OCI-LY1 (cell line): ENCODE measurements at regions not wholly inside any gene's neighbourhood (a gene's known extent, or its start where the extent isn't known, plus 50 kb on each side); places are given as distances from the start of the nearest gene placed in this dataset.

Experiments used
- H2AFZ ChIP-seq: fragments of 200-600 bp; sonication (generic), shearing (Covaris generic); 2 replicates; pipeline ENCODE4 v1.6.0; 2014; ENCODE audit warnings: antibody characterized with exemption, mild to moderate bottlenecking, low read length
- H3F3A ChIP-seq: fragments of 200-600 bp; sonication (generic), shearing (Covaris generic); 2 replicates; pipeline ENCODE4 v1.6.0; 2014; ENCODE audit warnings: mild to moderate bottlenecking, antibody characterized with exemption, low read length, moderate library complexity; ENCODE audit not compliant: insufficient read depth
- H3K27ac ChIP-seq: fragments of 200-600 bp; sonication (generic); 2 replicates; pipeline ENCODE4 v1.5.1; 2014; ENCODE audit warnings: low read length, mixed run types, mild to moderate bottlenecking, low read depth; ENCODE audit not compliant: poor library complexity, severe bottlenecking
- H3K27me3 ChIP-seq: fragments of 200-600 bp; sonication (generic); 2 replicates; pipeline ENCODE4 v1.6.0; 2014; ENCODE audit warnings: antibody characterized with exemption, mild to moderate bottlenecking, low read length, moderate library complexity; ENCODE audit not compliant: insufficient read depth
- H3K36me3 ChIP-seq: fragments of 200-600 bp; sonication (generic); 2 replicates; pipeline ENCODE4 v1.6.1; 2014; ENCODE audit warnings: mild to moderate bottlenecking, antibody characterized with exemption, low read length, moderate library complexity, mixed read lengths; ENCODE audit not compliant: insufficient read depth
- H3K4me1 ChIP-seq: fragments of 200-600 bp; sonication (generic); 2 replicates; pipeline ENCODE4 v1.5.1; 2014; ENCODE audit warnings: mild to moderate bottlenecking, low read length, moderate library complexity; ENCODE audit not compliant: insufficient read depth, severe bottlenecking
- H3K4me2 ChIP-seq: fragments of 200-600 bp; sonication (generic), shearing (Covaris generic); 2 replicates; pipeline ENCODE4 v1.6.1; 2014; ENCODE audit warnings: low read length
- H3K4me3 ChIP-seq: fragments of 200-600 bp; sonication (generic); 2 replicates; pipeline ENCODE4 v1.5.1; 2014; ENCODE audit warnings: low read length, low read depth, mild to moderate bottlenecking, mixed read lengths; ENCODE audit not compliant: poor library complexity, severe bottlenecking
- H3K79me2 ChIP-seq: fragments of 200-600 bp; shearing (Covaris generic); 2 replicates; pipeline ENCODE4 v1.6.1; 2016; ENCODE audit warnings: mixed run types, low read length, mixed read lengths; ENCODE audit not compliant: insufficient read depth
- H3K9ac ChIP-seq: fragments of 200-600 bp; sonication (generic), shearing (Covaris generic); 2 replicates; pipeline ENCODE4 v1.6.1; 2014; ENCODE audit warnings: mild to moderate bottlenecking, low read length, mixed read lengths
- H3K9me2 ChIP-seq: fragments of 200-600 bp; sonication (generic), shearing (Covaris generic); 2 replicates; pipeline ENCODE4 v1.6.1; 2014; ENCODE audit warnings: low read depth, mild to moderate bottlenecking, low read length, mixed read lengths
- H3K9me3 ChIP-seq: fragments of 200-600 bp; shearing (Covaris generic); 2 replicates; pipeline ENCODE4 v1.6.1; 2014; ENCODE audit warnings: low read length, mixed read lengths
- H4K20me1 ChIP-seq: fragments of 200-600 bp; sonication (generic), shearing (Covaris generic); 2 replicates; pipeline ENCODE4 v1.6.0; 2016; ENCODE audit warnings: mild to moderate bottlenecking, low read length; ENCODE audit not compliant: insufficient read depth
- CTCF ChIP-seq: fragments of 200-600 bp; sonication (generic), shearing (Covaris generic); IDR thresholded peaks from 2 replicates; pipeline ENCODE4 v1.5.1; 2017; ENCODE audit warnings: mild to moderate bottlenecking, antibody characterized with exemption, low read length, moderate library complexity, mixed read lengths
- EZH2 ChIP-seq: fragments of 200-600 bp; sonication (generic), shearing (Covaris generic); IDR thresholded peaks from 2 replicates; pipeline ENCODE4 v1.8.0; 2017; ENCODE audit warnings: borderline replicate concordance, mixed run types, mild to moderate bottlenecking, antibody characterized with exemption, low read length, moderate library complexity, mixed read lengths

DNA sequence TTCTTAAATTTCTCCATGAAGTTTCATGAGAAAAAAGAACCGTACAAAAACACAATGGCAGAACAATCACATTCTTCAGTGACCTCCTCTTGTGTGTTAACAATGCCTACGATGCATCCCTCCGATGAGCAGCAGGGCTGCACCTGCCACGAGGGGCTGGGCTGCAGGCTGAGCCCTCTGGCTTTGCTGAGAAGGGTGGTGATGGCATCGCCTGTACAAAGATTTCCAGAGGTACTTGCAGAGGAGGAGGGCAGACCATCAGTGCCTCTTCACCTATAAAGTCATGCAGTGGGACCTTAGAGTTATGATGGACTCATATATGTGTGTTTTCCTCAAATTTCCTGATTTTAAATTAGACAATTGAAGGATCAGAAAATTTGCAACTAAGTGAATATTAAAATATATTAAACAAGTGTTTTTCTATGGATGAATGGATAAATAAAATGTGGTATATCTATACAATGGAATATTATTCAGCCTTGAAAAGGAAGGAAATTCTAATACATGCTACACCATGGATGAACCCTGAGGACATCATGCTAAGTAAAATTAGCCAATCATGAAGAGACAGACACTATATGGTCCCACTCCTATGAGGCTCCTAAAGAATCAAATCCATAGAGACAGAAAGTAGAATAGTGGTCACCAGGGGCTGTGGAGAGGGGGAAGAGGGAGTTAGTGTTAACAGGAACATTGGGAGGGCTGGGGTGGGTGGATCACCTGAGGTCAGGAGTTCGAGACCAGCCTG lies 489.3 kb downstream of the SIPA1L2 start:
- Histone ChIP-seq H3K9me3 (no peaks in the 10 kb centered on the region), H4K20me1 (no peaks in the 10 kb centered on the region), H3F3A (no peaks in the 10 kb centered on the region), H2AFZ (no peak overlapping the region), H3K79me2 (no peaks in the 10 kb centered on the region), H3K4me3 (no peak overlapping the region), H3K9me2 (no peaks in the 10 kb centered on the region), H3K4me2 (no peak overlapping the region), H3K27ac (no peak overlapping the region), H3K4me1 (no peaks in the 10 kb centered on the region), H3K36me3 (no peaks in the 10 kb centered on the region), H3K9ac (no peak overlapping the region), H3K27me3 (no peaks in the 10 kb centered on the region)
- TF ChIP-seq EZH2 (no peak), CTCF (no peak)

GRCh38 chr1:232139444-232139843 lies 490.5 kb downstream of the SIPA1L2 start:
- Histone ChIP-seq H3K4me2 (no peak overlapping the region), H3K27me3 (no peaks in the 10 kb centered on the region), H3K36me3 (no peaks in the 10 kb centered on the region), H3K9me2 (no peaks in the 10 kb centered on the region), H4K20me1 (no peaks in the 10 kb centered on the region), H3K9me3 (no peaks in the 10 kb centered on the region), H3K4me1 (no peaks in the 10 kb centered on the region), H3F3A (no peaks in the 10 kb centered on the region), H3K9ac (no peak overlapping the region), H3K79me2 (no peaks in the 10 kb centered on the region), H3K4me3 (no peak overlapping the region), H2AFZ (no peak overlapping the region), H3K27ac (no peak overlapping the region)
- TF ChIP-seq CTCF (no peak), EZH2 (no peak)

- H3K4me1 ChIP-seq = no peaks in the 10 kb centered on the region
- H4K20me1 ChIP-seq = no peaks in the 10 kb centered on the region
- no peak overlapping the region for H2AFZ ChIP-seq
- no peaks in the 10 kb centered on the region for H3F3A ChIP-seq
- H3K9ac ChIP-seq = no peak overlapping the region
- no peaks in the 10 kb centered on the region for H3K27me3 ChIP-seq
- no peak overlapping the region for H3K27ac ChIP-seq
- no peaks in the 10 kb centered on the region for H3K9me2 ChIP-seq
- H3K4me2 ChIP-seq = no peak overlapping the region
- no peaks in the 10 kb centered on the region for H3K9me3 ChIP-seq
- no peak overlapping the region for H3K4me3 ChIP-seq
- no peaks in the 10 kb centered on the region for H3K36me3 ChIP-seq
- no peak for TF ChIP-seq EZH2
- no peak for TF ChIP-seq CTCF
- no peaks in the 10 kb centered on the region for H3K79me2 ChIP-seq
These were observed 491.9 kb downstream of the SIPA1L2 start for GRCh38 chr1:232138044-232138443.
